Mammary epithelial cell (primary cell): ENCODE measurements at regions not wholly inside any gene's neighbourhood (a gene's known extent, or its start where the extent isn't known, plus 50 kb on each side); places are given as distances from the start of the nearest gene placed in this dataset.

ENCODE experiments used
- EZH2 ChIP-seq: IDR thresholded peaks from 2 replicates; pipeline ENCODE4 v1.6.1; 2012; ENCODE audit warnings: low read length, inconsistent platforms, borderline replicate concordance
- TF ChIP-seq, protein P1 (sequence below), 2 donors: IDR thresholded peaks in 1 of 2; conservative IDR thresholded peaks in 1 of 2; 2 replicates each; pipeline ENCODE4 v1.5.1; 2011 to 2012; ENCODE audit warnings: inconsistent platforms in 2 of 2, low read length in 2 of 2, mild to moderate bottlenecking in 2 of 2, control low read depth in 1 of 2, low read depth in 1 of 2; ENCODE audit not compliant: insufficient read depth in 1 of 2; ENCODE audit errors: extremely low read depth in 1 of 2

DNA sequence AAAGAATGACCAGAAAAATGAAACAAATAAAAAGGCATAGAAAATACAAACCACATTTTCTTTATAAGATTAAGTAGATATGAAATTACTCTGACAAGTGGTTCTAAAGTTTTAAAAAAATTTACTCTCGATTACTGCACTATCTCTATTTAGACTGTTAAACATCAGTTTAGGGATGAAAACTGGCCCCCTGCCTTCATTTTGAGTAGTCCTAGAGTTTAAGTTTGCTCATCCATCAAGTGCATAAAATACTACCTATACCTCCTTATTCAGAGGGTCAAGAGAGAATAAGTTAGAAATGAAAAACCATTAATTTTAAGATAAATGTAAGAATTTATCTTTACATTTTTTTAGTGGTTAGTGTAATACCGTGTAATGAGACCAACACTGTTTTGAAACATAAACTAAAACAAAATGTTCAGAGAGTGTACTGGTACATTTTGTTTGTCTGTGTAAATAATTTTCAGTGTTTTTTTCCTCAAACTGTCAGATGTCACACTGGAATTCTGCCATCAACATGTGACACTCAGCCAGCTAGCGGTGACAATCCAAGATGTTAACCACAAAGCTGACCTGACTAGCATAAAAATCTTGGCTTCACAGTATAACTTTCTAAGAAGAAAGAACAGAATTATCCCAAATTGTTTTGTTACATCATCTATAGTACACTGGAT lies 184.8 kb upstream of the PCDH20 start:
- TF ChIP-seq EZH2, result no peak
- TF ChIP-seq, protein P1, sequence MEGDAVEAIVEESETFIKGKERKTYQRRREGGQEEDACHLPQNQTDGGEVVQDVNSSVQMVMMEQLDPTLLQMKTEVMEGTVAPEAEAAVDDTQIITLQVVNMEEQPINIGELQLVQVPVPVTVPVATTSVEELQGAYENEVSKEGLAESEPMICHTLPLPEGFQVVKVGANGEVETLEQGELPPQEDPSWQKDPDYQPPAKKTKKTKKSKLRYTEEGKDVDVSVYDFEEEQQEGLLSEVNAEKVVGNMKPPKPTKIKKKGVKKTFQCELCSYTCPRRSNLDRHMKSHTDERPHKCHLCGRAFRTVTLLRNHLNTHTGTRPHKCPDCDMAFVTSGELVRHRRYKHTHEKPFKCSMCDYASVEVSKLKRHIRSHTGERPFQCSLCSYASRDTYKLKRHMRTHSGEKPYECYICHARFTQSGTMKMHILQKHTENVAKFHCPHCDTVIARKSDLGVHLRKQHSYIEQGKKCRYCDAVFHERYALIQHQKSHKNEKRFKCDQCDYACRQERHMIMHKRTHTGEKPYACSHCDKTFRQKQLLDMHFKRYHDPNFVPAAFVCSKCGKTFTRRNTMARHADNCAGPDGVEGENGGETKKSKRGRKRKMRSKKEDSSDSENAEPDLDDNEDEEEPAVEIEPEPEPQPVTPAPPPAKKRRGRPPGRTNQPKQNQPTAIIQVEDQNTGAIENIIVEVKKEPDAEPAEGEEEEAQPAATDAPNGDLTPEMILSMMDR (conservative IDR thresholded peaks at IDR 0.05 in 1 of 2, IDR thresholded peaks at IDR 0.05 in 1 of 2; ENCODE audit: extremely low read depth in 1 of 2, insufficient read depth in 1 of 2, low read depth in 1 of 2, low read length in 2 of 2), result no peak
